ENCODE measurements at regions not wholly inside any gene's neighbourhood (a gene's known extent, or its start where the extent isn't known, plus 50 kb on each side); places are given as distances from the start of the nearest gene placed in this dataset.

DNA sequence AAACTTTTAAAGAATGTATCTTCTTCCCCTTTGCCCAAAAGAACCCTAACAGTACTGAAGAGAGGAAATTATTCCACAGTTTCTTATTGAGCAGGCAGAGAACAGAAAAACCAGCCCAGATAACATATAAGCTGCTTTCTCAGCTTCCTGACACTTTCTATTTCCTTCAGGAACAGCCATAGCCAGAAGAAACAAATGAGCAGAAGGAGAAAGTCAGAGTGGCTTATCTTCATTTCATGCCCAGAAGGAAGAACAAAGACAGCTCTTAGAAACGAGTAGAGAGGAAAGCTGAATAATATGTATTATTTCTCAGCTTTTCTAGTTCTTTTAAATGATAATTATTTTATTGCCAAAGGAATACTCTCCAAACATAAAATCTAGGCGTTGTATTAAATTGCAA, 793.7 kb downstream of the GRIK2 start:
- DNase-seq (ENCODE audit: extremely low spot score) = no peak
- ChIA-PET POLR2A (no interaction called here), CTCF (interaction anchor here (1.1 kb wide), 1 partner anchor 20 kb away, joined by 3 read pairs; no protein-coding TSS in a partner anchor)

DNA sequence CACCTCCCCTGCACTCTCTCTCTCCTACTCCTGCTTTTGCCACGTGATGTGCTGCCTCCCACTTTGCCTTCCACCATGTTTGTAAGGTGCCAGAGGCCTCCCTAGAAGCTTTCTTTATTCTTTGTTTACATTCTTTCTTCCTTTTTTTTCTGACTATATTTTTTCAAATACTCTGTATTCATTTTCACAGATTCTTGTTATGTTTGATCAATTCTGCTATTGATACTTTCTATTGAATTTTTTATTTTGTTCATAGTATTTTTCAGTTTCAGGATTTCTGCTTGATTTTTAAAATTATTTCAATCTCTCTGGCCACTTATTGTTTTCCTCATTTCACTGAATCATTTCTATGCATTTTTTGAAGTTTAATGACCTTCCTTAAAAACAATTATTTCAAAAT, 801.8 kb downstream of the GRIK2 start:
- CTCF ChIA-PET = no interaction called here
- no peak for DNase-seq (ENCODE audit: extremely low spot score)
- TF ChIP-seq, protein P1, sequence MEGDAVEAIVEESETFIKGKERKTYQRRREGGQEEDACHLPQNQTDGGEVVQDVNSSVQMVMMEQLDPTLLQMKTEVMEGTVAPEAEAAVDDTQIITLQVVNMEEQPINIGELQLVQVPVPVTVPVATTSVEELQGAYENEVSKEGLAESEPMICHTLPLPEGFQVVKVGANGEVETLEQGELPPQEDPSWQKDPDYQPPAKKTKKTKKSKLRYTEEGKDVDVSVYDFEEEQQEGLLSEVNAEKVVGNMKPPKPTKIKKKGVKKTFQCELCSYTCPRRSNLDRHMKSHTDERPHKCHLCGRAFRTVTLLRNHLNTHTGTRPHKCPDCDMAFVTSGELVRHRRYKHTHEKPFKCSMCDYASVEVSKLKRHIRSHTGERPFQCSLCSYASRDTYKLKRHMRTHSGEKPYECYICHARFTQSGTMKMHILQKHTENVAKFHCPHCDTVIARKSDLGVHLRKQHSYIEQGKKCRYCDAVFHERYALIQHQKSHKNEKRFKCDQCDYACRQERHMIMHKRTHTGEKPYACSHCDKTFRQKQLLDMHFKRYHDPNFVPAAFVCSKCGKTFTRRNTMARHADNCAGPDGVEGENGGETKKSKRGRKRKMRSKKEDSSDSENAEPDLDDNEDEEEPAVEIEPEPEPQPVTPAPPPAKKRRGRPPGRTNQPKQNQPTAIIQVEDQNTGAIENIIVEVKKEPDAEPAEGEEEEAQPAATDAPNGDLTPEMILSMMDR (IDR thresholded peaks at IDR 0.05; ENCODE audit: control extremely low read depth, extremely low read depth, low read depth, missing control alignments) = no peak
- POLR2A ChIA-PET = no interaction called here

More for the DNA sequence above, 793.7 kb downstream of the GRIK2 start:
- TF ChIP-seq, protein P1 (IDR thresholded peaks at IDR 0.05; ENCODE audit: control extremely low read depth, extremely low read depth, low read depth, missing control alignments) = no peak

DNA sequence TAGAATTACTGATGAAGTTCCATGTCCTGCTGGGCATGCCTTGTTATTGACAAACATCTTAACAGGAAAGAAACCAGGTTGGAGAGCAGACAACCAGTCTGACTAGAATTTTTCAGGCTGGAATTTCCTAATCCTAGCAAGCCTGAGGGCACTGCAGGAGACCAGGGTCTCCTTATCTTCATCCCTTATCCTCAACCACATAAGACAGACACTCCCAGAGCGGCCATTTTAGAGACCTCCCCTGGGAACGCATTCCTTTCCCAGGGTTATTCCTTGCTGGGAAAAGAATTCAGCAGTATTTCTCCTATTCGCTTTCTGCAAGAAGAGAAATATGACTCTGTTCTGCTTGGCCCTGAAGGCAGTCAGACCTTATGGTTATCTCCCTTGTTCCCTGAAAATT, 803.7 kb downstream of the GRIK2 start:
- TF ChIP-seq, protein P1 (IDR thresholded peaks at IDR 0.05; ENCODE audit: control extremely low read depth, extremely low read depth, low read depth, missing control alignments) = no peak
- no peak for DNase-seq (ENCODE audit: extremely low spot score)
- POLR2A ChIA-PET = no interaction called here
- CTCF ChIA-PET = no interaction called here

DNA sequence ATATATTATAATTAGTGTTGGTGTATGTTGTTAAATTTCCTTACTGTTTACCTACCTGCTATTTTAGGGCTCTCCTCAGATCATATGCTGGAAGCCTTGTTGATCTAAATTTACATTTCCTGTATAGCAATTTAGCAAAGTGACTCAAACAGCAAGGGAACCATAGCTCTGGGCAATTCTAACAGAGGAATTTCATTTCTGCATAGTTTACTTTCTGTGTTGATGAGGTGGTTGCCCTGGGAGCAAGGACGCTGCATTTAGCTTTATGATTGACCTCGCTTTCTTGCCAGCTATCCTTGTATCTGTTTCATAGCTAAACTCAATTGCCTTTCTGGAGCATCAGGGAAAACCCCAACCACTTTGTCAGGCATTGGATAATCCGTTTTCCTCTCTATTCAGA, 810.8 kb downstream of the GRIK2 start:
- POLR2A ChIA-PET = no interaction called here
- no peak for DNase-seq (ENCODE audit: extremely low spot score)
- TF ChIP-seq, protein P1 (IDR thresholded peaks at IDR 0.05; ENCODE audit: control extremely low read depth, extremely low read depth, low read depth, missing control alignments) = no peak
- CTCF ChIA-PET = interaction anchor here (1.3 kb wide), 1 partner anchor 12 kb away, joined by 4 read pairs; no protein-coding TSS in a partner anchor

DNA sequence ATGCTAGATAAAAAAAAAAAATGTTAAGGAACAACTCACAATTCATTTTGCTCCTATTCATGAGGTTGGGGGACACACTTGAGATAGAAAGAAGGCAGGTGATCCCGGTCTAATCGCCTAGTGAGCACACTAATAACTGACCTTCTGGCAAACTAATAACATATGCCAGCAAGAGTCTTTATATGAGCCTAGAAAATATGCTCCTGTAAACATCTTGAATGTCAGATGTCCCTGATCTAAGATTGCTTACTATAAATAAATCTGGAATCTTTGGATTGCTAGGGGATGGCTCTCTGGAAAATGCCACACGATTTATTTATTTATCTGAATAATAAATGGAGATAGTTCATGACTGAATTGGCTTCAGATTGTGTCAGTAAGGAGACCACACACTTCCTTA, 821.9 kb downstream of the GRIK2 start:
- TF ChIP-seq, protein P1 (IDR thresholded peaks at IDR 0.05; ENCODE audit: control extremely low read depth, extremely low read depth, low read depth, missing control alignments) = no peak
- no peak for DNase-seq (ENCODE audit: extremely low spot score)
- CTCF ChIA-PET = no interaction called here
- POLR2A ChIA-PET = no interaction called here

DNA sequence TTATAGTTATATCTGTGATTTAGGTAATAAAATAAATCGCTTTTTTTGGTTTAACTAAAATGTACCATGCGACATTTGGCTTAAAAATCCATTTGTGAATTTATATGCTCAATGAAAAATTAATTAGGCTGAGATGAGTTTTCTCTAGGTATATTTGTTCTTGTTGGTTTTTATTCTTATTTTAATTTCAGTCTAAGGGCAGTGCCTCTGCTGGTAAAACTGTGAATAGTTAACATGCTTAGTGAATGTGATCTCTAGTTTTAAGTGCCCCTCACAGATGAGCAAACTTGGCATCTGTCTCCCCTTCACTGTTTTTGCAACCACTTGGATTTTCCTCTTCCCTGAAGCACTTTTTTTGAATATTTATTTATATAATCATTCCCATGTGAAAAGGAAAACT, 822.7 kb downstream of the GRIK2 start:
- ChIA-PET CTCF (no interaction called here), POLR2A (no interaction called here)
- TF ChIP-seq, protein P1 (IDR thresholded peaks at IDR 0.05; ENCODE audit: control extremely low read depth, extremely low read depth, low read depth, missing control alignments) = no peak

DNA sequence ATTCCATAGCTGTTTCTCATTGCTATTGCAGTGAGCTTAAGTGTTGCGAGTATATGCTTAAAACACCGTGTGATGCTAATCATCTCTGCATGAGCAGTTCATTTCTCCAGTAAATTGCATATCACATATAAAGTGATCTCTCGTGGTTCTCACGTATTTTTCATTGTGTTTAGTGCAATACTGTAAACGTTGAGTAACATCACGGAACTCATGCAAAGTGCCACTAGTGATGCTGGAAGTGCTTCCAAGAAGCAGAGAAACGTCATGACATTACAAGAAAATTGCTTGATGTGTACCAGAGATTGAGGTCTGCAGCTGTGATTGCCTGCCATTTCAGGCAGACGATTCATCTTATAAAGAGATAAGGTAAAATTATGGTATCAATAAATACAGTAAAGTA, 830.4 kb downstream of the GRIK2 start:
- POLR2A ChIA-PET = no interaction called here
- CTCF ChIA-PET = no interaction called here
- TF ChIP-seq, protein P1 (IDR thresholded peaks at IDR 0.05; ENCODE audit: control extremely low read depth, extremely low read depth, low read depth, missing control alignments) = no peak
- DNase-seq (ENCODE audit: extremely low spot score) = no peak

More for the DNA sequence above, 822.7 kb downstream of the GRIK2 start:
- DNase-seq (ENCODE audit: extremely low spot score) = no peak
